H1 (cell line): ENCODE measurements at regions not wholly inside any gene's neighbourhood (a gene's known extent, or its start where the extent isn't known, plus 50 kb on each side); places are given as distances from the start of the nearest gene placed in this dataset.

Experiments used
- CHD7 ChIP-seq: fragments of 300-600 bp; sonication (generic); IDR thresholded peaks from 2 replicates; pipeline ENCODE4 v1.7.1; 2012; ENCODE audit warnings: low read length, moderate library complexity, mild to moderate bottlenecking, inconsistent platforms; ENCODE audit not compliant: insufficient replicate concordance

GRCh38 chr17:69907132-69907847 lies 167.7 kb upstream of the KCNJ16 start (continued):
- TF ChIP-seq CHD7: no peak
